ENCODE measurements at regions not wholly inside any gene's neighbourhood (a gene's known extent, or its start where the extent isn't known, plus 50 kb on each side); places are given as distances from the start of the nearest gene placed in this dataset.

DNA sequence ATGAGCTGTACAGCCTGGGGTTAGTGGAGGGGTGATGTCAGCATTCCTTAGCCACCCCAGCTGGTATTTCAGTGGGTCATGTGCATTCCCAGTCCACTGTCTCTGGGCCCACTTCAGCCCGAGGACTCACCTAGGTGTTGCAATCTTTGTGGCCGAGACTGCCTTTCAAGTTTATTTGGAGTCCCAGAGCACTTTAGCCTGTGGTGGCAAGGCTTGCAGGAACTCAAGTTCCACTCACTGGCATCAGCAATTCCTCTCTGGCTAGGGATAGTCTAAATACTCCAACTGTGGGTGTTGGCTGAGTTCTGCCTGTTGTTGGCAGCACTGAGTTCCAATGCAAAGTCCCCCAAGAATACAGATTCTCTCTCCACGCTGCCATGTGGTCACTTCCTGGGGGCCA lies 191.6 kb upstream of the PGR start:
- Histone ChIP-seq H3K27ac (replicated peaks) (no peak overlapping the region), H3K4me3 (replicated peaks; ENCODE audit: insufficient read depth, low read length) (no peak overlapping the region), H3K27me3 (ENCODE audit: insufficient read depth, poor library complexity, severe bottlenecking) (no peaks in the 10 kb centered on the region)
- TF ChIP-seq POLR2AphosphoS5 (IDR thresholded peaks at IDR 0.05; ENCODE audit: low read depth) (no peak), CTCF (IDR thresholded peaks at IDR 0.05; ENCODE audit: insufficient read depth, low read length) (no peak), GABPA (IDR thresholded peaks at IDR 0.05; ENCODE audit: low read depth) (no peak), SPI1 (IDR thresholded peaks at IDR 0.05; ENCODE audit: borderline replicate concordance, low read depth) (no peak)
- TF ChIP-seq, protein P1, sequence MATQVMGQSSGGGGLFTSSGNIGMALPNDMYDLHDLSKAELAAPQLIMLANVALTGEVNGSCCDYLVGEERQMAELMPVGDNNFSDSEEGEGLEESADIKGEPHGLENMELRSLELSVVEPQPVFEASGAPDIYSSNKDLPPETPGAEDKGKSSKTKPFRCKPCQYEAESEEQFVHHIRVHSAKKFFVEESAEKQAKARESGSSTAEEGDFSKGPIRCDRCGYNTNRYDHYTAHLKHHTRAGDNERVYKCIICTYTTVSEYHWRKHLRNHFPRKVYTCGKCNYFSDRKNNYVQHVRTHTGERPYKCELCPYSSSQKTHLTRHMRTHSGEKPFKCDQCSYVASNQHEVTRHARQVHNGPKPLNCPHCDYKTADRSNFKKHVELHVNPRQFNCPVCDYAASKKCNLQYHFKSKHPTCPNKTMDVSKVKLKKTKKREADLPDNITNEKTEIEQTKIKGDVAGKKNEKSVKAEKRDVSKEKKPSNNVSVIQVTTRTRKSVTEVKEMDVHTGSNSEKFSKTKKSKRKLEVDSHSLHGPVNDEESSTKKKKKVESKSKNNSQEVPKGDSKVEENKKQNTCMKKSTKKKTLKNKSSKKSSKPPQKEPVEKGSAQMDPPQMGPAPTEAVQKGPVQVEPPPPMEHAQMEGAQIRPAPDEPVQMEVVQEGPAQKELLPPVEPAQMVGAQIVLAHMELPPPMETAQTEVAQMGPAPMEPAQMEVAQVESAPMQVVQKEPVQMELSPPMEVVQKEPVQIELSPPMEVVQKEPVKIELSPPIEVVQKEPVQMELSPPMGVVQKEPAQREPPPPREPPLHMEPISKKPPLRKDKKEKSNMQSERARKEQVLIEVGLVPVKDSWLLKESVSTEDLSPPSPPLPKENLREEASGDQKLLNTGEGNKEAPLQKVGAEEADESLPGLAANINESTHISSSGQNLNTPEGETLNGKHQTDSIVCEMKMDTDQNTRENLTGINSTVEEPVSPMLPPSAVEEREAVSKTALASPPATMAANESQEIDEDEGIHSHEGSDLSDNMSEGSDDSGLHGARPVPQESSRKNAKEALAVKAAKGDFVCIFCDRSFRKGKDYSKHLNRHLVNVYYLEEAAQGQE (IDR thresholded peaks at IDR 0.05; ENCODE audit: insufficient replicate concordance, low read depth): no peak
- no peak for DNase-seq (ENCODE audit: low read depth in 1 of 2, low spot score in 1 of 2)

DNA sequence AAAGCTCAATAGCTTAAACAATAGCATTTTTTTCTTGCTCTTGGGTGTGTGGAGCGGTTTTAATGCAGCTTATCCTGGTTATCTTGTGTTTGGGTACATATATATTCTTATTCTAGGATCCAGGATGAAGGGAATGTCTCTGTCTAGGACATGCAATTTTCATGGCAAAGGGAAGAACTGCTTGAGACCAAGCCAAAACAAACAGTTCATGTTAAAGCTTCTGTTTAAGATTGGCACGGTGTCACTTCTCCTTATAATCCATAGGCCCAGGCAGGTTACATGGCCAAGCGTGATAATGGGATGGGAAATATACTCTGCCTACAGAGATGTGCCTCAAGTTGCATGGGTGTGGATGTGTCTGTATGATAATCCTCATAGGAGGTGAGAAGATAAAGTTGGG lies 177.1 kb upstream of the PGR start:
- TF ChIP-seq POLR2AphosphoS5 (IDR thresholded peaks at IDR 0.05; ENCODE audit: low read depth) (no peak), SPI1 (IDR thresholded peaks at IDR 0.05; ENCODE audit: borderline replicate concordance, low read depth) (no peak), GABPA (IDR thresholded peaks at IDR 0.05; ENCODE audit: low read depth) (no peak), CTCF (IDR thresholded peaks at IDR 0.05; ENCODE audit: insufficient read depth, low read length) (no peak)
- TF ChIP-seq, protein P1 (IDR thresholded peaks at IDR 0.05; ENCODE audit: insufficient replicate concordance, low read depth): no peak
- Histone ChIP-seq H3K27me3 (ENCODE audit: insufficient read depth, poor library complexity, severe bottlenecking) (no peaks in the 10 kb centered on the region), H3K27ac (replicated peaks) (no peak overlapping the region), H3K4me3 (replicated peaks; ENCODE audit: insufficient read depth, low read length) (no peak overlapping the region)
- no peak for DNase-seq (ENCODE audit: low read depth in 1 of 2, low spot score in 1 of 2)

DNA sequence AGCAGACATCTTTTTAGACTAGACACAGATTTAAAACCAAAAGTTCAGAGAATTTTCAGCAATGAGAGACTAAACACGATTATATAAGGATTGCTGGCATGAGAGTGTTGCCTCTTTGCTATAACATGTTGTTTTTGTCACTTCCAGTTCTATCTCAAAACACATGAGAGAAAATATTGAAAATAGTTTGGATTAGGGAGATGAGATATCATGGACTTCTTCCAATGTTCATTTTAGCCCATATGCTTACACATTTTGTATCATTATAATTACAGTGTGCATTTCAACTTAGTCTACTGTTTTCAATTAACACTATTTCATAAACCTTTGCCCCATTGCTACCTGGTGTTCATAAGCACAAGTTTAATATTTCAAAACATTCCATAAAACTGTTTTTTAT lies 175.9 kb upstream of the PGR start:
- H3K27me3 ChIP-seq (ENCODE audit: insufficient read depth, poor library complexity, severe bottlenecking): no peaks in the 10 kb centered on the region
- TF ChIP-seq SPI1 (IDR thresholded peaks at IDR 0.05; ENCODE audit: borderline replicate concordance, low read depth) (no peak), GABPA (IDR thresholded peaks at IDR 0.05; ENCODE audit: low read depth) (no peak), POLR2AphosphoS5 (IDR thresholded peaks at IDR 0.05; ENCODE audit: low read depth) (no peak), CTCF (IDR thresholded peaks at IDR 0.05; ENCODE audit: insufficient read depth, low read length) (no peak)
- TF ChIP-seq, protein P1 (IDR thresholded peaks at IDR 0.05; ENCODE audit: insufficient replicate concordance, low read depth): no peak
- DNase-seq (ENCODE audit: low read depth in 1 of 2, low spot score in 1 of 2): no peak

More for the DNA sequence above, 175.9 kb upstream of the PGR start:
- Histone ChIP-seq H3K27ac (replicated peaks) (no peak overlapping the region), H3K4me3 (replicated peaks; ENCODE audit: insufficient read depth, low read length) (no peak overlapping the region)
